ENCODE measurements at regions not wholly inside any gene's neighbourhood (a gene's known extent, or its start where the extent isn't known, plus 50 kb on each side); places are given as distances from the start of the nearest gene placed in this dataset.
"Not testable (repeated sequence)": the region's sequence is repeated elsewhere in the genome, so short reads cannot be mapped to it uniquely, and the experiment has no call there.

DNA sequence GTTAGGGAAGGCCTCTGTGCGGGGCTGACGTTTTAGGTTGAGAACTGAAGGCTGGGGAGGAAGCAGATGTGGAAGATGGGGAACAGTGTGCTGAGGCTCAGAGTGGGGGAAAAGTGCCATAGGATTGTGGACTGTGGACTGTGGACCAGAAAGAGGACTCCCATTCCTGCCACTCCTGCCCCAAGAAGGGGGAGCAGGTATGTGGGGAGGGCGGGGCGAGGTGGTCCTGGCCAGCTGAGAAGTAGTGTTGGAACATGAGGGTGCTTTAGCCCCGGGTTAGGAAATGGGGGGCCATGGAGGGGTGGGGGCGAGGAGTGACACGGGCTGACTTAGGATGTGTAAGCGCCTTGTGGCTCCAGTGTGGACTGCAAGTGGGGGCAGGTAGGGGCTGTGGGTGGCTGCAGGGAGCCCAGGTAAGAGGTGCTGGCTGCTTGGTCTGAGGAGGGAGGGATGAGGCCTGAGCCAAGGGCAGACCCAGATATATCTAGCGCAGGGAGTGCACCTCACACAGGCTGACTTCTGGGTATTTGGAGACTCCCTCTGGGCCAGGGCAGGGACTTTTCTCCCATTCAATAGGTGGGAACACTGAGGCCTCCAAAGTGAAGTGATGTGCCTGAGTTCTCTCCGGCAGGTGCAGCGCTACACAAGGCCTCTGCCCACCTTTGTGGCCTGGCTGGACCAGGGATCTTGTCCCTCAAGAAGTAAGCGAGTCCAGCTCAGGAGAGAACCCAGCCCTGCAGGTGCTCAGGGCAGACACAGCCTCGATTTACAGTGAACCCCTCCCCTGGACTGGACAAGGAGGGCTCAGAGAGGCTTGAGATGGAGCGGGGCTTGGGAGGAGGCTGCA is 76.6 kb upstream of the TOX2 start:
- DNase-seq (ENCODE audit: low read depth): no peak

DNA sequence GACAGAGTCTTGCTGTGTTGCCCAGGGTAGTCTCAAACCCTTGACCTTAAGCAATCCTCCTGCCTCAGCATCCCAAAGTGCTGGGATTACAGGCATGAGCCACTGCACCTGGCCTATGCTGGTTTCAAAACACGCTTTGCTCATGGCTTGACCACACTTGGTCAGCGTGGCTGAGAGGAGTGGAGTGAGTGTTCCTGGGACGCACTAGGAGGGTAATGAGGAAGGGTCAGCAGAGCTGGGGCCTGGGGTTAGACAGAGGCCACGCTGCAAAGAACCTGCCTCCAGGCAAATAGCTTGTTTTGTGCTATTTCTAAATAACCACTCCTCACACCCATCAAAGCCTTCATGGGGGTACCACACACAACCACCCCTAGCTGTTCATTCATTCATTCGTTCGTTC is 77.9 kb upstream of the TOX2 start:
- no peak for DNase-seq (ENCODE audit: low read depth)

- DNase-seq (ENCODE audit: low read depth): no peak
Observed at GRCh38 chr20:43835944-43836508, 78.6 kb upstream of the TOX2 start.

GRCh38 chr20:43833511-43834395 is 80.9 kb upstream of the TOX2 start:
- DNase-seq (ENCODE audit: low read depth): no peak

DNA sequence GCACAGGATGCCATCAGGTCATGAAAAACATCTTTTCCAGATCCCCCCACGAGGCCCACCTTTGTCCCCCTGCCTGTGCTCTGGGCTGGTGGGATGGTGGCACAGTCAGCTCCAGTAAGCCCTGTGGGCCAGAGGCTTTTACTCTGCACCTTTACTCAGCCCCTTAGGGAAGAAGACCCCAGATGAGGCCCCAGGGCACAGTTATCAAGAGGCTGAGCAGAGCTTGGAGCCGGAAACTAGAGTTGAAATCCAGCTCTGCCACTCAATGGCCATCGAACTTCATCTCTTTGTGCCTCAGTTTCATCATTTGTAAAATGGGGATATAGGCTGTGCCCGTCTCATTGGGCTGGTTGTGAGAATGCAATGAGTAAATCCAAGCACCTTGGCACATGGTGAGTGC is 81.7 kb upstream of the TOX2 start:
- no peak for DNase-seq (ENCODE audit: low read depth)

GRCh38 chr20:43832096-43832816 is 82.4 kb upstream of the TOX2 start:
- DNase-seq (ENCODE audit: low read depth): no peak

- no peak for DNase-seq (ENCODE audit: low read depth)
Observed at GRCh38 chr20:43831481-43832065, 83.1 kb upstream of the TOX2 start.

DNA sequence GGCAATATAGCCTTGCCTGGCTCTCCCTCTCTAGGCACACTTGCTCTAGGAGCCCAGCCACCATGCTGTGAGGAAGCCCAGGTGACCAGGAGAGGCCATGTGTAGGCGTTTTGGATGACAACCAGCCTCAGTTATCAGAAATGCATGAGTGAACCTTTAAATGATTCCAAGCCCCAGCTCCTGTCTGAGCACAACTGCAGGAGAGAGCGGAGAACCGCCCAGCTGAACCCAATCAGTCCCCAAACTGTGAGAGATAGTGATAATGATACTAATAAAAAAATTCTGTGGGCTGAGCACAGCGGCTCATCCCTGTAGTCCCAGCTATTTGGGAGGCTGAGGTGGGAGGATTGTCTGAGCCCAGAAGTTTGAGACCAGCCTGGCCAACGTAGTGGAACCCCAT is 83.8 kb upstream of the TOX2 start:
- DNase-seq (ENCODE audit: low read depth): no peak

DNA sequence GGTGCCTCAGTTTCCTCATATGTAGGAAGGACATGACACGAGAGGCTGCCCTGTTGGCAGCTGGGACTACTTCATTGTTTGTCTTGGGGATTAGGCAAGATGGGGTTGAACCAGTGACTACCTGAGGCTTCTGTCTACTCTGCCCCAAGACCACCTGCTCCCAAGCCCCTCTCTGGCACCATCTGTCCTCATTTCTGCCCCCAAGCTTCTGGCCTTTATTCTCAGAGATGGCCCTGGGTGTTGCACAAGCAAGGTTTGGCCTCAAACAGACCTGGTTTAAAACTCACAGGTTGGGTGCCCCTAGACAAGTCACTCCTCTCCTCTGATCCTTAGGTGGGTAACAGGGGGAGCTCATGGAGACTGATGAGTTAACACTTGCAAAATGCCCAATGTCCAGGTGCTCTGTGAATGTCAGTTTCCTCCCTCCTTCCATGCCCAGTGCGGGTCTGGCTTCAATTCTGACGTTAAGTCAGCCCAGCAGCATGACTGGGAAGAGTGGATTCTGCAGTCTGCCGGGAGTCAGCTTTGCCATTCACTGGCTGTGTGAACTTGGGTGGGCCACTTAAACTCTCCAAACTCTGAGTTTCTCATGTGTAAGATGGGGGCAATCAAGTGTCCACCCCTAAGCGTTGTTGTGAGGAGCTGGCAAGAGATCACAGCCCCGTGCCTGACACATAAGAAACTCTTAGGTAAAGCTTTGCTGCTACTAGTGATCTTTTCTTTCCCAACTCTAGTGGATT is 84.5 kb upstream of the TOX2 start:
- DNase-seq (ENCODE audit: low read depth): no peak

DNA sequence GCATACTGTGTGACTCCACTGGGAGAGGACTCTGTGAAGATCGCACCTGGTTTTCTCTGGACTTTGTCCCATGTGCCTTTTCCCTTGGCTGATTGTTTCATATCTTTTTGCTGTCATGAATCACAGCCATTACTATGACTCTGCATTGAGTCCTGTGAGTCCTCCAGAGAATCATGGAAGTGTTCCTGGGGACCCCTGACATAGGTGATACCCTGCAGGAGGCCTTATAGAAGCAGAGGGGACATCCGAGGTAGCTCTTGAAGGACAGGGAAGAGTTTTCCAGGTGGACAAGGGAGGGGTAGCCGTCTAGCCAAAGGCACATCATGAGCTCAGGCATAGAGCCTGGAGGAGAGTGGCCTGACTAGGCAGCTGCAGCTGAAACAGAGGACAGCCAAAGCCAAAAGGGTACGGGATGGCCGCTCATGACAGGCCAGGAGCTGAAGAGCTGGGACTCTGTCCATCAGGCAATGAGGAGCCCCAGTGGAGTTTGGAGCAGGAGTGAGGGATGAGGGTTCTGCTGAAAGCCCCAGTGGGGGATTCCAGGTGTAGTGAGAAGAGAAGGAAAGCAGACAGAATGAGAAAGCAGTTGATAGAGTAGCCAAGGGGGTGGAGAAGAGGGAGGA is 86.6 kb upstream of the TOX2 start:
- DNase-seq (ENCODE audit: low read depth): no peak

GRCh38 chr20:43826943-43827342 is 87.7 kb upstream of the TOX2 start:
- not testable (repeated sequence) for DNase-seq (ENCODE audit: low read depth)

- no peak for DNase-seq (ENCODE audit: low read depth)
Observed at GRCh38 chr20:43825581-43825980, 89.1 kb upstream of the TOX2 start.

- DNase-seq (ENCODE audit: low read depth): no peak
Observed at GRCh38 chr20:43825051-43825402, 89.6 kb upstream of the TOX2 start.

DNA sequence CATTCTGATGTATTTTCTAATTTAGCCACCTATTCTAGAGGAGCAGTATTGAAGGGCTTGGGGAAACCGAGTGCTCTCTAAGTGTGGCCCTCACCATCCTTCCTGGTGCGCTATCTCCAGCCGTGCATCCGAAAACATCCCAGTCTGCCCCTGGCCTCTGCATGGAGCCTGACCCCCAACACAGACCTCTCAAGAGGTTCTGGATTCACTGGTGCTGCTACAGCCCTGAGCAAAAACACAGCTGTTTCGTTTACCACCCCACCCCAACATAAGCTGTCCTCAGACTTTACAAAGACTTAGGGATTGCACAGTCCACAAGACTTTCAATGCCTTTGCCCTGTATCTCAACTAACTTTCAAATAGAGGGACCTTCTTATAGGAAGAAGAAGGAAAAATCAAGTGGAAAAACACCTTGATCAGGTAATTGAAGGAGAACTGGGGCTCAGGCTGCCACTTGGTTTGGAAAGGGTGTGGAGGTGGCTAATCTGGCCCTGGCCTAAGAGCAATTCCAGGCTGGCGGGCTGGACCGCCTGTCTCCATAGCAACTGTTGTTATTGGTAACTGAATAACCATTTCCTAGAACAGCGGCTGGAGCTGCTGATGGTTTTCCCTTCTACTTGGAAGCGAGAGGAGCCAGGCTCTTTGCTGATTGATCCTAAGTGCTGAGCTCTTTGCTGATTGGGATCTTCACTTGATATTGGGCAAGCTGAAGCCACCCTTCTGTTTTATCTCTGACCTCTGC is 90.2 kb upstream of the TOX2 start:
- no peak for DNase-seq (ENCODE audit: low read depth)

GRCh38 chr20:43821795-43822194 is 92.9 kb upstream of the TOX2 start:
- no peak for DNase-seq (ENCODE audit: low read depth)

DNA sequence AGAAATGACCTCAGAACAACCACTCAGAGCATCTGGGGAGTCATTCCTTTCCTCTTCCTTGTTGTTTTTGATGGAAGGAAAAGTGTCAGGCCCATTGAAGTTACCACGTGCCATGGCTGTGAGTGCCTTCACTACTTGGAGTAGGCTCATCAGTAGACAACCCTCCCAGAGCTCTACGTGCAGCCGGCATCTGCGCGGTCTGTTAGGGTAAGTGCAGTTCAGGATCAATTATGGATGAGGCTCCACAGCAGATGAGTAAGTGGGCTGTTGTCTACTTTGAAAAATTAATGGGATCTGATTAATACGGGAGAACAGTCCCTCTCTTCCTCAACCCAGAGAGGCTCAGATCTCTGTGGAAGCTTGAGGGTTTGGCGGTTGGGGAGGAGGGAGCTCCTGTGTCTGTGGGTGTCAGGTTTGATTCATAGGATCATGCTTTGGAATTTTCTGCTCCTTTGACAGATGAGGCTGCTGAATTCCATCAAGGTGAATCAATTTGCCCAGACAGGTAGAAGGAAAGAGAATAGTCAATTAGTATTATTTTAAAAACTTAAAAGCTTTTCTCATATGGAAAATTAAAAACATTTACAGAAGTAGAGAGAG is 93.8 kb upstream of the TOX2 start:
- DNase-seq (ENCODE audit: low read depth): no peak

GRCh38 chr20:43812216-43812615 is 85.4 kb upstream of the GTSF1L start:
- DNase-seq (ENCODE audit: low read depth): no peak

DNA sequence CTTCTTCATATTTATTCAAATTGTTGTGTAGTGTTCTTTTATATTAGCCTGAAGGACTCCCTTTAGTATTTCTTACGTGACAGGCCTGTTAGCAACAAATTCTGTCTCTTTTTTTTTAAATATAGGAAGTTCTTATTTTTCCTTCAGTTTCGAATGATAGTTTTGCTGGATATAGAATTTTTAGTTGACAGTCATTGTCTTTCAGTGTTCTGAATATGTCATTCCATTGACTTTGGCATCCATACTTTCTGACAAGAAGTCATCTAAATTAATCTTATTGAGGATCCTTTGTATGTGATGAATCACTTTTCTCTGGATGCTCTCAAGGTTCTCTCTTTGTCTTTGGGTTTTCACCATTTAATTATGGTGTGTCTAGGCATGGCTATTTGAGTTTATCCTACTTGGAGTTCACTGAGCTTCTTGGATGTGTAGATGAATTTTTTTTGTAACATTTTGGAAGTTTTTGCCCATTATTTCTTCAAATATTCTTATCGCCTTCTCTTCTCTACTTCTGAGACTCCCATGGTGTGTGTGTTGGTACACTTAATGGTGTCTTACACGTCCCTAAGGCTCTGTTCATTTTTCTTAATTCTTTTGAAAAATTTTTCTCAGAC is 82.5 kb upstream of the GTSF1L start:
- no peak for DNase-seq (ENCODE audit: low read depth)

DNA sequence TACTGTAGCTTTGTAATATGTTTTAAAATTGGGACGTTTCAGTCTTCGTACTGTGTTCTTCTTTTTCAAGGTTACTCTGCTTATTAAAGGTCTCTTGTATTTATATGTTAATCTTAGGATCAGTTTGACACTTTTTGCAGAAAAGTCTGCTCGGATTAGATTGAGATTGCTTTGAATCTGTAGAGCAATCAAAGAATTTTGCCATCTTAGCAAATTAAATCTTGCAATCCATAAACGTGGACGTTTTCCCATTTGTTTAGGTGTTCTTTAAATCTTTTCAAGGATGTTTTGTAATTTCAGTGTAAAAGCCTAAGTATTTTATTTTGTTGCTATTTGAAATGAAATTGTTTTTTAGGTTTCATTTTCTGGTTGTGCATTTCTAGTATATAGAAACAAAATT is 78.0 kb upstream of the GTSF1L start:
- DNase-seq (ENCODE audit: low read depth): no peak

Measured in HS-27A (cell line).